Hepatocyte (in vitro differentiated cells): ENCODE measurements at regions not wholly inside any gene's neighbourhood (a gene's known extent, or its start where the extent isn't known, plus 50 kb on each side); places are given as distances from the start of the nearest gene placed in this dataset.

Experiments
- EZH2 ChIP-seq: fragments of 200-600 bp; sonication (generic); IDR thresholded peaks from 2 replicates; pipeline ENCODE4 v1.6.1; 2016; ENCODE audit warnings: antibody characterized with exemption, mild to moderate bottlenecking, borderline replicate concordance
- EZH2phosphoT487 ChIP-seq: fragments of 200-600 bp; sonication (generic); IDR thresholded peaks from one replicate; pipeline ENCODE4 v1.6.1; 2018; ENCODE audit warnings: antibody characterized with exemption, mild to moderate bottlenecking, low read depth, moderate library complexity; ENCODE audit not compliant: unreplicated experiment, severe bottlenecking
- TF ChIP-seq, protein P1 (sequence below): fragments of 200-600 bp; sonication (generic); IDR thresholded peaks from 2 replicates; pipeline ENCODE4 v1.5.1; 2016; ENCODE audit warnings: antibody characterized with exemption, mild to moderate bottlenecking; ENCODE audit not compliant: poor library complexity

GRCh38 chr14:40762177-40762576, 844.5 kb upstream of the LRFN5 start:
- TF ChIP-seq, protein P1, sequence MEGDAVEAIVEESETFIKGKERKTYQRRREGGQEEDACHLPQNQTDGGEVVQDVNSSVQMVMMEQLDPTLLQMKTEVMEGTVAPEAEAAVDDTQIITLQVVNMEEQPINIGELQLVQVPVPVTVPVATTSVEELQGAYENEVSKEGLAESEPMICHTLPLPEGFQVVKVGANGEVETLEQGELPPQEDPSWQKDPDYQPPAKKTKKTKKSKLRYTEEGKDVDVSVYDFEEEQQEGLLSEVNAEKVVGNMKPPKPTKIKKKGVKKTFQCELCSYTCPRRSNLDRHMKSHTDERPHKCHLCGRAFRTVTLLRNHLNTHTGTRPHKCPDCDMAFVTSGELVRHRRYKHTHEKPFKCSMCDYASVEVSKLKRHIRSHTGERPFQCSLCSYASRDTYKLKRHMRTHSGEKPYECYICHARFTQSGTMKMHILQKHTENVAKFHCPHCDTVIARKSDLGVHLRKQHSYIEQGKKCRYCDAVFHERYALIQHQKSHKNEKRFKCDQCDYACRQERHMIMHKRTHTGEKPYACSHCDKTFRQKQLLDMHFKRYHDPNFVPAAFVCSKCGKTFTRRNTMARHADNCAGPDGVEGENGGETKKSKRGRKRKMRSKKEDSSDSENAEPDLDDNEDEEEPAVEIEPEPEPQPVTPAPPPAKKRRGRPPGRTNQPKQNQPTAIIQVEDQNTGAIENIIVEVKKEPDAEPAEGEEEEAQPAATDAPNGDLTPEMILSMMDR = no peak
- TF ChIP-seq EZH2phosphoT487 = no peak
- TF ChIP-seq EZH2 = no peak
